ENCODE measurements at regions not wholly inside any gene's neighbourhood (a gene's known extent, or its start where the extent isn't known, plus 50 kb on each side); places are given as distances from the start of the nearest gene placed in this dataset.

GRCh38 chr6:16948396-16948795, 153.5 kb upstream of the STMND1 start:
- TF ChIP-seq EP300 (IDR thresholded peaks at IDR 0.05) (no peak), POLR2A (IDR thresholded peaks at IDR 0.05) (no peak)
- TF ChIP-seq, protein P1, sequence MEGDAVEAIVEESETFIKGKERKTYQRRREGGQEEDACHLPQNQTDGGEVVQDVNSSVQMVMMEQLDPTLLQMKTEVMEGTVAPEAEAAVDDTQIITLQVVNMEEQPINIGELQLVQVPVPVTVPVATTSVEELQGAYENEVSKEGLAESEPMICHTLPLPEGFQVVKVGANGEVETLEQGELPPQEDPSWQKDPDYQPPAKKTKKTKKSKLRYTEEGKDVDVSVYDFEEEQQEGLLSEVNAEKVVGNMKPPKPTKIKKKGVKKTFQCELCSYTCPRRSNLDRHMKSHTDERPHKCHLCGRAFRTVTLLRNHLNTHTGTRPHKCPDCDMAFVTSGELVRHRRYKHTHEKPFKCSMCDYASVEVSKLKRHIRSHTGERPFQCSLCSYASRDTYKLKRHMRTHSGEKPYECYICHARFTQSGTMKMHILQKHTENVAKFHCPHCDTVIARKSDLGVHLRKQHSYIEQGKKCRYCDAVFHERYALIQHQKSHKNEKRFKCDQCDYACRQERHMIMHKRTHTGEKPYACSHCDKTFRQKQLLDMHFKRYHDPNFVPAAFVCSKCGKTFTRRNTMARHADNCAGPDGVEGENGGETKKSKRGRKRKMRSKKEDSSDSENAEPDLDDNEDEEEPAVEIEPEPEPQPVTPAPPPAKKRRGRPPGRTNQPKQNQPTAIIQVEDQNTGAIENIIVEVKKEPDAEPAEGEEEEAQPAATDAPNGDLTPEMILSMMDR (IDR thresholded peaks at IDR 0.05): no peak

Measured in suprapubic skin (tissue), 3 donors.